Liver (tissue), 8 donors: ENCODE measurements at regions not wholly inside any gene's neighbourhood (a gene's known extent, or its start where the extent isn't known, plus 50 kb on each side); places are given as distances from the start of the nearest gene placed in this dataset.
"Not testable (repeated sequence)": the region's sequence is repeated elsewhere in the genome, so short reads cannot be mapped to it uniquely, and the experiment has no call there.

ENCODE experiments used
- DNase-seq: peaks from one replicate; pipeline ENCODE4 v3.0.0-alpha.2; 2017; ENCODE audit warnings: low spot score
- H3K27ac ChIP-seq, 2 donors: one replicate each; pipeline ENCODE4 v1.7.0; 2013; ENCODE audit warnings: inconsistent platforms in 2 of 2, low read length in 2 of 2, control low read depth in 1 of 2, low read depth in 1 of 2, mild to moderate bottlenecking in 1 of 2
- H3K27me3 ChIP-seq, 4 donors: one replicate each; pipeline versions ENCODE4 v1.6.1 to v1.7.0; 2013; ENCODE audit warnings: low read length in 3 of 4, inconsistent platforms in 1 of 4, mild to moderate bottlenecking in 1 of 4, moderate library complexity in 1 of 4; ENCODE audit not compliant: control insufficient read depth in 4 of 4, insufficient read depth in 4 of 4
- H3K36me3 ChIP-seq, 4 donors: one replicate each; pipeline versions ENCODE4 v1.6.1 to v1.7.0; 2013; ENCODE audit warnings: low read length in 3 of 4, mild to moderate bottlenecking in 3 of 4, low read depth in 1 of 4, moderate library complexity in 1 of 4; ENCODE audit not compliant: control insufficient read depth in 4 of 4, insufficient read depth in 3 of 4
- H3K4me1 ChIP-seq, 4 donors: one replicate each; pipeline versions ENCODE4 v1.6.1 to v1.7.0; 2013; ENCODE audit warnings: low read length in 3 of 4, mild to moderate bottlenecking in 3 of 4, moderate library complexity in 1 of 4; ENCODE audit not compliant: control insufficient read depth in 4 of 4, insufficient read depth in 4 of 4
- H3K4me3 ChIP-seq, 3 donors: one replicate each; pipeline versions ENCODE4 v1.6.1 to v1.7.0; 2013; ENCODE audit warnings: low read length in 3 of 3, control low read depth in 1 of 3, low read depth in 1 of 3, mild to moderate bottlenecking in 1 of 3
- H3K9ac ChIP-seq, 2 donors: one replicate each; pipeline ENCODE4 v1.7.0; 2013; ENCODE audit warnings: low read length in 2 of 2, mild to moderate bottlenecking in 2 of 2, moderate library complexity in 2 of 2, control low read depth in 1 of 2, low read depth in 1 of 2
- H3K9me3 ChIP-seq, 4 donors: one replicate each; pipeline versions ENCODE4 v1.6.1 to v1.7.0; 2013; ENCODE audit warnings: low read length in 3 of 4; ENCODE audit not compliant: control insufficient read depth in 4 of 4
- EGR1 ChIP-seq, 2 donors: IDR thresholded peaks; 2 replicates each; pipeline ENCODE4 v1.6.1; 2016 to 2018; ENCODE audit warnings: antibody characterized with exemption in 2 of 2, low read depth in 2 of 2
- FOXA2 ChIP-seq: IDR thresholded peaks from 2 replicates; pipeline ENCODE4 v1.6.1; 2016; ENCODE audit warnings: antibody characterized with exemption
- GABPA ChIP-seq, 2 donors: IDR thresholded peaks in 1 of 2; conservative IDR thresholded peaks in 1 of 2; 2 replicates each; pipeline ENCODE4 v1.6.1; 2016; ENCODE audit warnings: antibody characterized with exemption in 2 of 2, mild to moderate bottlenecking in 1 of 2, moderate library complexity in 1 of 2
- HNF4A ChIP-seq, 2 donors: conservative IDR thresholded peaks; 2 replicates each; pipeline ENCODE4 v1.6.1; 2016; ENCODE audit warnings: antibody characterized with exemption in 2 of 2, mild to moderate bottlenecking in 2 of 2
- NR2F2 ChIP-seq: IDR thresholded peaks from 2 replicates; pipeline ENCODE4 v1.6.1; 2016; ENCODE audit warnings: antibody characterized with exemption
- RXRA ChIP-seq, 2 donors: IDR thresholded peaks; 2 replicates each; pipeline ENCODE4 v1.6.1; 2017 to 2018; ENCODE audit warnings: antibody characterized with exemption in 2 of 2, mild to moderate bottlenecking in 1 of 2
- TAF1 ChIP-seq: conservative IDR thresholded peaks from 2 replicates; pipeline ENCODE4 v1.6.1; 2016; ENCODE audit warnings: antibody characterized with exemption, mild to moderate bottlenecking
- YY1 ChIP-seq: IDR thresholded peaks from 2 replicates; pipeline ENCODE4 v1.6.1; 2016; ENCODE audit warnings: antibody characterized with exemption, mild to moderate bottlenecking
- WGBS: extraction: QIAGEN DNeasy Blood & Tissue Kit; methylation state at CpG from one replicate; pipeline ENCODE4 v1.1.7; 2013; 5-methylcytosine and 5-hydroxymethylcytosine counted together
- TF ChIP-seq, protein P1 (sequence below): IDR thresholded peaks from 2 replicates; pipeline ENCODE4 v1.6.1; 2016; ENCODE audit warnings: antibody characterized with exemption
- TF ChIP-seq, protein P2 (sequence below): IDR thresholded peaks from 2 replicates; pipeline ENCODE4 v1.6.1; 2016; ENCODE audit warnings: antibody characterized with exemption
- TF ChIP-seq, protein P3 (sequence below): fragments of 150-350 bp; IDR thresholded peaks from 2 replicates; pipeline ENCODE4 v1.5.1; 2017; ENCODE audit warnings: improper control_type of control experiment, low read depth, low read length; ENCODE audit not compliant: missing input control
- TF ChIP-seq, protein P4 (sequence below): IDR thresholded peaks from 2 replicates; pipeline ENCODE4 v1.6.1; 2016; ENCODE audit warnings: antibody characterized with exemption, mild to moderate bottlenecking
- donor health status: healthy.
- donor health status: healthy.
- donor health status: healthy.
- donor health status: healthy.
- donor health status: healthy.

DNA sequence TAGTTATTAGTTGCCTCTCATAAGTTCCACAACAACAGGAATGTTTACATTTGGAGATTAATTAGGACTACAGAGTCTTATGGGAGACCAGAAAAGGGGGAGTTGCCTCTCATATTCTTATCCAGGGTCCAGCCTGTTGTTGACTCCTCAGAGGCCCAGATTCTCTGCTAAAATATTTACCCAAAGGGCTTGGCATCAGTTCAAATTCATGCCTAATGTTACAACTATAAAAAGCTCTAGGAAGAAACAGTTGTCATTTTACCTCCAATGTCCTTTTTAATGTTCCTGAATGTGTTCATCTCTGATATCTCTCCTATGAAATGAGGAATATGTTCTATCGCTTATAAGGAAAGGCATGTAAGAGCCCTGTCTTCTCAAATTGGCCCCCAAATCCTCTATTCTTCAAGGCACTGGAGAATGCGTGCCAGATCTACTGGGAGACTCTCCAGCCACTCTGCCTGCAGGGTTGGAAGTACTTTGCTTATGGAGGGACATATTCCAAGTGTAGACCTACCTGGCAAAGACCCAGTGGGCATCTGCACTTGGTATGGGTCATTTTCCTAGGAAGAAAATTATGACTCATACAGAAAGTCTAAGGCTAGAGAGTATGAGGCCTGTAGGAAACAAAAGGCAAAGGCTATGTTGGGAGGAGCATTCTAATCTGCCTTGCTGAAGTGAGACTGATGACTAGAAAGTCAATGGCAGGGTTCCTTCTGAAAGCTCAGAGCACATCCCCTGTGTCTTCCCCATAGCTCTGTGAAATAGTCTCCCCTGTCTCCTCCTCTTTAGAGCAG is 192.6 kb downstream of the ESM1 start:
- TF ChIP-seq EGR1 (IDR thresholded peaks at IDR 0.05; ENCODE audit: low read depth in 2 of 2) (no peak), TAF1 (no peak), RXRA (IDR thresholded peaks at IDR 0.05) (no peak), NR2F2 (no peak), HNF4A (conservative IDR thresholded peaks at IDR 0.05) (no peak), GABPA (IDR thresholded peaks at IDR 0.05 in 1 of 2, conservative IDR thresholded peaks at IDR 0.05 in 1 of 2) (no peak)
- TF ChIP-seq, protein P1, sequence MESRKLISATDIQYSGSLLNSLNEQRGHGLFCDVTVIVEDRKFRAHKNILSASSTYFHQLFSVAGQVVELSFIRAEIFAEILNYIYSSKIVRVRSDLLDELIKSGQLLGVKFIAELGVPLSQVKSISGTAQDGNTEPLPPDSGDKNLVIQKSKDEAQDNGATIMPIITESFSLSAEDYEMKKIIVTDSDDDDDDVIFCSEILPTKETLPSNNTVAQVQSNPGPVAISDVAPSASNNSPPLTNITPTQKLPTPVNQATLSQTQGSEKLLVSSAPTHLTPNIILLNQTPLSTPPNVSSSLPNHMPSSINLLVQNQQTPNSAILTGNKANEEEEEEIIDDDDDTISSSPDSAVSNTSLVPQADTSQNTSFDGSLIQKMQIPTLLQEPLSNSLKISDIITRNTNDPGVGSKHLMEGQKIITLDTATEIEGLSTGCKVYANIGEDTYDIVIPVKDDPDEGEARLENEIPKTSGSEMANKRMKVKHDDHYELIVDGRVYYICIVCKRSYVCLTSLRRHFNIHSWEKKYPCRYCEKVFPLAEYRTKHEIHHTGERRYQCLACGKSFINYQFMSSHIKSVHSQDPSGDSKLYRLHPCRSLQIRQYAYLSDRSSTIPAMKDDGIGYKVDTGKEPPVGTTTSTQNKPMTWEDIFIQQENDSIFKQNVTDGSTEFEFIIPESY, result no peak
- TF ChIP-seq, protein P2, sequence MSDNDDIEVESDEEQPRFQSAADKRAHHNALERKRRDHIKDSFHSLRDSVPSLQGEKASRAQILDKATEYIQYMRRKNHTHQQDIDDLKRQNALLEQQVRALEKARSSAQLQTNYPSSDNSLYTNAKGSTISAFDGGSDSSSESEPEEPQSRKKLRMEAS, result no peak
- TF ChIP-seq, protein P3, sequence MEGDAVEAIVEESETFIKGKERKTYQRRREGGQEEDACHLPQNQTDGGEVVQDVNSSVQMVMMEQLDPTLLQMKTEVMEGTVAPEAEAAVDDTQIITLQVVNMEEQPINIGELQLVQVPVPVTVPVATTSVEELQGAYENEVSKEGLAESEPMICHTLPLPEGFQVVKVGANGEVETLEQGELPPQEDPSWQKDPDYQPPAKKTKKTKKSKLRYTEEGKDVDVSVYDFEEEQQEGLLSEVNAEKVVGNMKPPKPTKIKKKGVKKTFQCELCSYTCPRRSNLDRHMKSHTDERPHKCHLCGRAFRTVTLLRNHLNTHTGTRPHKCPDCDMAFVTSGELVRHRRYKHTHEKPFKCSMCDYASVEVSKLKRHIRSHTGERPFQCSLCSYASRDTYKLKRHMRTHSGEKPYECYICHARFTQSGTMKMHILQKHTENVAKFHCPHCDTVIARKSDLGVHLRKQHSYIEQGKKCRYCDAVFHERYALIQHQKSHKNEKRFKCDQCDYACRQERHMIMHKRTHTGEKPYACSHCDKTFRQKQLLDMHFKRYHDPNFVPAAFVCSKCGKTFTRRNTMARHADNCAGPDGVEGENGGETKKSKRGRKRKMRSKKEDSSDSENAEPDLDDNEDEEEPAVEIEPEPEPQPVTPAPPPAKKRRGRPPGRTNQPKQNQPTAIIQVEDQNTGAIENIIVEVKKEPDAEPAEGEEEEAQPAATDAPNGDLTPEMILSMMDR, result no peak
- DNase-seq, result no peak
- Histone ChIP-seq H3K4me3 (no peak overlapping the region), H3K27me3 (no peaks in the 10 kb centered on the region), H3K9me3 (no peaks in the 10 kb centered on the region), H3K4me1 (no peaks in the 10 kb centered on the region), H3K9ac (no peak overlapping the region), H3K27ac (no peak overlapping the region), H3K36me3 (no peaks in the 10 kb centered on the region)
- WGBS, result 74% methylated on average over 2 of the region's 2 CpGs

- not testable (repeated sequence) for H3K9ac ChIP-seq, H3K27me3 ChIP-seq, H3K27ac ChIP-seq, DNase-seq, H3K36me3 ChIP-seq, H3K4me1 ChIP-seq, H3K9me3 ChIP-seq, H3K4me3 ChIP-seq
- 69% methylated on average over 3 of the region's 3 CpGs for WGBS
Measured at GRCh38 chr5:54787910-54788309, 197.5 kb downstream of the ESM1 start.

GRCh38 chr5:54785729-54786591 is 199.4 kb downstream of the ESM1 start:
- WGBS, result 63% methylated on average over 9 of the region's 9 CpGs
- no peaks in the 10 kb centered on the region for H3K36me3 ChIP-seq
- DNase-seq, result no peak
- no peaks in the 10 kb centered on the region for H3K4me1 ChIP-seq
- no peak overlapping the region for H3K9ac ChIP-seq
- H3K9me3 ChIP-seq, result no peaks in the 10 kb centered on the region
- H3K27ac ChIP-seq, result peak overlapping the region in 1 of 2 donors; percentile 38
- no peak overlapping the region for H3K4me3 ChIP-seq
- H3K27me3 ChIP-seq, result no peaks in the 10 kb centered on the region
- TF ChIP-seq HNF4A (conservative IDR thresholded peaks at IDR 0.05) (peak in 1 of 2 donors; percentile 9), FOXA2 (no peak), YY1 (peak; percentile 19), RXRA (IDR thresholded peaks at IDR 0.05) (peak in 1 of 2 donors; percentile 2), EGR1 (IDR thresholded peaks at IDR 0.05; ENCODE audit: low read depth in 2 of 2) (peak in 1 of 2 donors; percentile 15), GABPA (IDR thresholded peaks at IDR 0.05 in 1 of 2, conservative IDR thresholded peaks at IDR 0.05 in 1 of 2) (no peak)
- TF ChIP-seq, protein P4, sequence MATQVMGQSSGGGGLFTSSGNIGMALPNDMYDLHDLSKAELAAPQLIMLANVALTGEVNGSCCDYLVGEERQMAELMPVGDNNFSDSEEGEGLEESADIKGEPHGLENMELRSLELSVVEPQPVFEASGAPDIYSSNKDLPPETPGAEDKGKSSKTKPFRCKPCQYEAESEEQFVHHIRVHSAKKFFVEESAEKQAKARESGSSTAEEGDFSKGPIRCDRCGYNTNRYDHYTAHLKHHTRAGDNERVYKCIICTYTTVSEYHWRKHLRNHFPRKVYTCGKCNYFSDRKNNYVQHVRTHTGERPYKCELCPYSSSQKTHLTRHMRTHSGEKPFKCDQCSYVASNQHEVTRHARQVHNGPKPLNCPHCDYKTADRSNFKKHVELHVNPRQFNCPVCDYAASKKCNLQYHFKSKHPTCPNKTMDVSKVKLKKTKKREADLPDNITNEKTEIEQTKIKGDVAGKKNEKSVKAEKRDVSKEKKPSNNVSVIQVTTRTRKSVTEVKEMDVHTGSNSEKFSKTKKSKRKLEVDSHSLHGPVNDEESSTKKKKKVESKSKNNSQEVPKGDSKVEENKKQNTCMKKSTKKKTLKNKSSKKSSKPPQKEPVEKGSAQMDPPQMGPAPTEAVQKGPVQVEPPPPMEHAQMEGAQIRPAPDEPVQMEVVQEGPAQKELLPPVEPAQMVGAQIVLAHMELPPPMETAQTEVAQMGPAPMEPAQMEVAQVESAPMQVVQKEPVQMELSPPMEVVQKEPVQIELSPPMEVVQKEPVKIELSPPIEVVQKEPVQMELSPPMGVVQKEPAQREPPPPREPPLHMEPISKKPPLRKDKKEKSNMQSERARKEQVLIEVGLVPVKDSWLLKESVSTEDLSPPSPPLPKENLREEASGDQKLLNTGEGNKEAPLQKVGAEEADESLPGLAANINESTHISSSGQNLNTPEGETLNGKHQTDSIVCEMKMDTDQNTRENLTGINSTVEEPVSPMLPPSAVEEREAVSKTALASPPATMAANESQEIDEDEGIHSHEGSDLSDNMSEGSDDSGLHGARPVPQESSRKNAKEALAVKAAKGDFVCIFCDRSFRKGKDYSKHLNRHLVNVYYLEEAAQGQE, result peak; percentile 91
- TF ChIP-seq, protein P2, result peak; percentile 59
- TF ChIP-seq, protein P3, result peak; percentile 30
